ENCODE measurements at regions not wholly inside any gene's neighbourhood (a gene's known extent, or its start where the extent isn't known, plus 50 kb on each side); places are given as distances from the start of the nearest gene placed in this dataset.

- no peak for TF ChIP-seq POLR2A (IDR thresholded peaks at IDR 0.05; ENCODE audit: low read depth, low read length)
- no peak for TF ChIP-seq TAF1 (IDR thresholded peaks at IDR 0.05; ENCODE audit: borderline replicate concordance, low read depth, low read length)
Measured at GRCh38 chr3:83683937-83684598, 1274.7 kb upstream of the CADM2 start.

Data from GM12892 (cell line).